ENCODE measurements at regions not wholly inside any gene's neighbourhood (a gene's known extent, or its start where the extent isn't known, plus 50 kb on each side); places are given as distances from the start of the nearest gene placed in this dataset.

DNA sequence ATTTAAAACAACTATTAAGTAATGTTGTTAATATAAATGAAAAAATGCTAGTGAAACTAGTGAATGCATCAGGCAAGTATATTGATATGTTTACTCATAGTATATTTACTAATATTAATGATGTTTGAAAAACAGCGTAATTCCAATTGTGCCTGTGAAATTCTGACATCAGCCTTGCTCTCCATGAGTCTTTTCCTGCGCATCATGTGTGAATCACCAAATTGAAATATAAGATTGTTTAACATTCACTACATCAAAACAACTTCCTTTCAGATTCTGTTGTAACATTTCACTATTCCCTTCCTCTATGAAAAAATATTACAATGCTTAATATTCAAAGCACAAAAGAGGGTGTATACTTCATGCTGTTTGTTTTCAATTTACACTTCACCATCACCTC, 1995.9 kb upstream of the SEL1L start:
- H3K27ac ChIP-seq = no peak overlapping the region
- no peaks in the 10 kb centered on the region for H3K27me3 ChIP-seq (ENCODE audit: insufficient read depth, low read depth)
- H4K20me1 ChIP-seq (ENCODE audit: insufficient read depth) = no peaks in the 10 kb centered on the region
- H3K4me2 ChIP-seq = no peak overlapping the region
- no peak overlapping the region for H3K4me3 ChIP-seq (IDR thresholded peaks at IDR 0.05; ENCODE audit: insufficient read depth, low read depth, low read length)
- TF ChIP-seq, protein P1, sequence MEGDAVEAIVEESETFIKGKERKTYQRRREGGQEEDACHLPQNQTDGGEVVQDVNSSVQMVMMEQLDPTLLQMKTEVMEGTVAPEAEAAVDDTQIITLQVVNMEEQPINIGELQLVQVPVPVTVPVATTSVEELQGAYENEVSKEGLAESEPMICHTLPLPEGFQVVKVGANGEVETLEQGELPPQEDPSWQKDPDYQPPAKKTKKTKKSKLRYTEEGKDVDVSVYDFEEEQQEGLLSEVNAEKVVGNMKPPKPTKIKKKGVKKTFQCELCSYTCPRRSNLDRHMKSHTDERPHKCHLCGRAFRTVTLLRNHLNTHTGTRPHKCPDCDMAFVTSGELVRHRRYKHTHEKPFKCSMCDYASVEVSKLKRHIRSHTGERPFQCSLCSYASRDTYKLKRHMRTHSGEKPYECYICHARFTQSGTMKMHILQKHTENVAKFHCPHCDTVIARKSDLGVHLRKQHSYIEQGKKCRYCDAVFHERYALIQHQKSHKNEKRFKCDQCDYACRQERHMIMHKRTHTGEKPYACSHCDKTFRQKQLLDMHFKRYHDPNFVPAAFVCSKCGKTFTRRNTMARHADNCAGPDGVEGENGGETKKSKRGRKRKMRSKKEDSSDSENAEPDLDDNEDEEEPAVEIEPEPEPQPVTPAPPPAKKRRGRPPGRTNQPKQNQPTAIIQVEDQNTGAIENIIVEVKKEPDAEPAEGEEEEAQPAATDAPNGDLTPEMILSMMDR (conservative IDR thresholded peaks at IDR 0.05; ENCODE audit: low read depth, low read length) = no peak
- H3K36me3 ChIP-seq (ENCODE audit: insufficient read depth) = no peaks in the 10 kb centered on the region
- H3K9ac ChIP-seq = no peak overlapping the region
- H2AFZ ChIP-seq (ENCODE audit: low read depth) = no peak overlapping the region
- H3K79me2 ChIP-seq (ENCODE audit: insufficient read depth, low read depth) = no peaks in the 10 kb centered on the region
- H3K4me1 ChIP-seq (ENCODE audit: low read depth, poor library complexity, severe bottlenecking) = no peaks in the 10 kb centered on the region

- no peak overlapping the region for H3K9ac ChIP-seq
- no peaks in the 10 kb centered on the region for H3K4me1 ChIP-seq (ENCODE audit: low read depth, poor library complexity, severe bottlenecking)
- no peaks in the 10 kb centered on the region for H3K27me3 ChIP-seq (ENCODE audit: insufficient read depth, low read depth)
- TF ChIP-seq, protein P1 (conservative IDR thresholded peaks at IDR 0.05; ENCODE audit: low read depth, low read length) = no peak
- H4K20me1 ChIP-seq (ENCODE audit: insufficient read depth) = no peaks in the 10 kb centered on the region
- no peaks in the 10 kb centered on the region for H3K79me2 ChIP-seq (ENCODE audit: insufficient read depth, low read depth)
- no peak overlapping the region for H3K4me2 ChIP-seq
- H2AFZ ChIP-seq (ENCODE audit: low read depth) = no peak overlapping the region
- no peak overlapping the region for H3K4me3 ChIP-seq (IDR thresholded peaks at IDR 0.05; ENCODE audit: insufficient read depth, low read depth, low read length)
- no peak overlapping the region for H3K27ac ChIP-seq
- no peaks in the 10 kb centered on the region for H3K36me3 ChIP-seq (ENCODE audit: insufficient read depth)
Observed at GRCh38 chr14:83533734-83534133, 1996.2 kb upstream of the FLRT2 start.

- no peaks in the 10 kb centered on the region for H3K27me3 ChIP-seq (ENCODE audit: insufficient read depth, low read depth)
- no peaks in the 10 kb centered on the region for H3K36me3 ChIP-seq (ENCODE audit: insufficient read depth)
- no peak overlapping the region for H3K27ac ChIP-seq
- H3K9ac ChIP-seq = no peak overlapping the region
- H2AFZ ChIP-seq (ENCODE audit: low read depth) = no peak overlapping the region
- no peaks in the 10 kb centered on the region for H4K20me1 ChIP-seq (ENCODE audit: insufficient read depth)
- no peak overlapping the region for H3K4me3 ChIP-seq (IDR thresholded peaks at IDR 0.05; ENCODE audit: insufficient read depth, low read depth, low read length)
- no peaks in the 10 kb centered on the region for H3K4me1 ChIP-seq (ENCODE audit: low read depth, poor library complexity, severe bottlenecking)
- TF ChIP-seq, protein P1 (conservative IDR thresholded peaks at IDR 0.05; ENCODE audit: low read depth, low read length) = no peak
- H3K79me2 ChIP-seq (ENCODE audit: insufficient read depth, low read depth) = no peaks in the 10 kb centered on the region
- H3K4me2 ChIP-seq = no peak overlapping the region
Observed at GRCh38 chr14:83534995-83535394, 1994.9 kb upstream of the FLRT2 start.

- no peak overlapping the region for H3K27ac ChIP-seq
- no peaks in the 10 kb centered on the region for H3K4me1 ChIP-seq (ENCODE audit: low read depth, poor library complexity, severe bottlenecking)
- TF ChIP-seq, protein P1 (conservative IDR thresholded peaks at IDR 0.05; ENCODE audit: low read depth, low read length) = no peak
- H3K4me3 ChIP-seq (IDR thresholded peaks at IDR 0.05; ENCODE audit: insufficient read depth, low read depth, low read length) = no peak overlapping the region
- H3K27me3 ChIP-seq (ENCODE audit: insufficient read depth, low read depth) = no peaks in the 10 kb centered on the region
- H3K79me2 ChIP-seq (ENCODE audit: insufficient read depth, low read depth) = no peaks in the 10 kb centered on the region
- no peak overlapping the region for H3K9ac ChIP-seq
- H3K4me2 ChIP-seq = no peak overlapping the region
- no peaks in the 10 kb centered on the region for H4K20me1 ChIP-seq (ENCODE audit: insufficient read depth)
- no peak overlapping the region for H2AFZ ChIP-seq (ENCODE audit: low read depth)
- H3K36me3 ChIP-seq (ENCODE audit: insufficient read depth) = no peaks in the 10 kb centered on the region
Observed at GRCh38 chr14:83535444-83535843, 1994.5 kb upstream of the FLRT2 start.
